OCI-LY7 (cell line): ENCODE measurements at regions not wholly inside any gene's neighbourhood (a gene's known extent, or its start where the extent isn't known, plus 50 kb on each side); places are given as distances from the start of the nearest gene placed in this dataset.

Experiments used
- EZH2phosphoT487 ChIP-seq: fragments of 200-600 bp; sonication (generic); IDR thresholded peaks from 2 replicates; pipeline ENCODE4 v1.6.1; 2018; ENCODE audit warnings: low read depth, borderline replicate concordance, mild to moderate bottlenecking, mixed run types, antibody characterized with exemption, low read length, moderate library complexity, mixed read lengths
- TF ChIP-seq, protein P1 (sequence below): fragments of 200-600 bp; sonication (generic); conservative IDR thresholded peaks from 2 replicates; pipeline ENCODE4 v1.5.1; 2014; ENCODE audit warnings: mild to moderate bottlenecking, antibody characterized with exemption, low read length, moderate library complexity, mixed read lengths

DNA sequence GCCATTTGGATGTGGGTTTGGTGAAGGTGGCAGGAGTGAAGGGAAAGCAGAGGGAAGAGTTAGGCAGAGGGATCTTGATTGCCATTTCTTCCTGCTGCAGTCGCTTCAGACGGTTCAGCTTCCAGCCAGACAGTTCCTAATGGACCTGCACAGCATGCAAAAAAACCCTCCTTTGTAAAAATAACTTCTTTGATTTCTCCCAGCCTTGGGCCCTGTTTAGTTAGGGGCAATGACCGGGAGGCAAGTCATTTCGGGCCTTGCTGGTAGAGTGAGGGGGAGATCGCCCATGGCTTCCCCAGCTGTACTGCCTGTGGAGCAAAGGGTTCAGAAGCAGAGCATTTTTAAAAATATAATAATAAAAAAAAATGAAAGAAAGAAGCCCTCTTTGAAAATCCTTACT is 67.2 kb upstream of the TLE1 start:
- no peak for TF ChIP-seq EZH2phosphoT487
- TF ChIP-seq, protein P1, sequence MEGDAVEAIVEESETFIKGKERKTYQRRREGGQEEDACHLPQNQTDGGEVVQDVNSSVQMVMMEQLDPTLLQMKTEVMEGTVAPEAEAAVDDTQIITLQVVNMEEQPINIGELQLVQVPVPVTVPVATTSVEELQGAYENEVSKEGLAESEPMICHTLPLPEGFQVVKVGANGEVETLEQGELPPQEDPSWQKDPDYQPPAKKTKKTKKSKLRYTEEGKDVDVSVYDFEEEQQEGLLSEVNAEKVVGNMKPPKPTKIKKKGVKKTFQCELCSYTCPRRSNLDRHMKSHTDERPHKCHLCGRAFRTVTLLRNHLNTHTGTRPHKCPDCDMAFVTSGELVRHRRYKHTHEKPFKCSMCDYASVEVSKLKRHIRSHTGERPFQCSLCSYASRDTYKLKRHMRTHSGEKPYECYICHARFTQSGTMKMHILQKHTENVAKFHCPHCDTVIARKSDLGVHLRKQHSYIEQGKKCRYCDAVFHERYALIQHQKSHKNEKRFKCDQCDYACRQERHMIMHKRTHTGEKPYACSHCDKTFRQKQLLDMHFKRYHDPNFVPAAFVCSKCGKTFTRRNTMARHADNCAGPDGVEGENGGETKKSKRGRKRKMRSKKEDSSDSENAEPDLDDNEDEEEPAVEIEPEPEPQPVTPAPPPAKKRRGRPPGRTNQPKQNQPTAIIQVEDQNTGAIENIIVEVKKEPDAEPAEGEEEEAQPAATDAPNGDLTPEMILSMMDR: no peak
